ENCODE measurements at regions not wholly inside any gene's neighbourhood (a gene's known extent, or its start where the extent isn't known, plus 50 kb on each side); places are given as distances from the start of the nearest gene placed in this dataset.
A peak's percentile ranks its signal among the peaks of the same experiment; 100 is the strongest.

DNA sequence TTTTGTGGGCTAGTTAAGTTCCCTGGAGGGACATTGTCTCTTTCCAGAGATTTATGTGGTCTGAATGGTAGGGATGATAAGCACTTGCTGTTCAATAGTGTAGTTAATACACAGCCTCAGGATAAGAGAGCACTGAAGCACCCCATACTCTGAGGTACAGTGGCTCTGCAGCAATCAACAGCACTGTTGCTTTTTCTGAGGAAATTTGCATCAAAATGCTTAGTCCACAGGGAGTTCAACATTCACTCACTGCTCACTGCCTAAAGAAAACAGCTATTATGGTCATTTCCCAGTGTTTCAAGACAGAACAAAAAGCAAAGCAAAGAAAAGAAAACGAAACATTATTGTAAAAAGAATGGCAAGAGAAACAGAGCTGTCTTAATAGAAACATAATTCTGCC is 441.9 kb downstream of the PLOD2 start:
- intact Hi-C loops (cut with micrococcal nuclease): no loop called here
- no peaks in the 10 kb centered on the region for H3K27me3 Mint-ChIP-seq
- H3K36me3 Mint-ChIP-seq: no peaks in the 10 kb centered on the region
- no peak overlapping the region for H3K4me3 Mint-ChIP-seq
- H3K27ac Mint-ChIP-seq: no peak overlapping the region
- DNase-seq: no peak
- CTCF ChIA-PET: no interaction called here
- POLR2A ChIA-PET: no interaction called here
- peaks cover 4% of the 10 kb centered on the region for H3K9me3 Mint-ChIP-seq
- H3K4me1 Mint-ChIP-seq (ENCODE audit: low read depth): no peaks in the 10 kb centered on the region

DNA sequence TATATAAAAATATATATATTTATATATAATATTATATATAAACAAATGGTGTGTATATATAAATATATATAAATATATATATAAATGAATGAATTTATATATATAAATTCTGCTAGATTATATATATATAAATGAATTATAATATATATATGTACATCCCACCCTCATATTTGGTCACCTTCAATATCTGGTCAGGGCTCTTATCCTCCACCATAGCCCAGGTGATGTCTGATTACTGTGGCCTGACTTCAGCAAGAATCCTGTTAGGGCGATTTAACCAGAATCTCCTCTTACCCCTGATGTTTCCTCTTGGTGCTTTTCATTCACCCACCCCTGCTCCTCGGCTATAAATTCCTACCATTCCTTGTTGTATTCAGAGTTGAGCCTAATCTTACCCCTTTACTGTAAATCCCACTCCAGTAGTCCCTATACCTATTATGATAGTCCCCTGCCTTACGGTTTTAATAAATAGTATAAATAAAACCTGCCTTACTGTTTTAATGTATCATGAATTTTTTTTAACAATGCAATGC is 439.6 kb downstream of the PLOD2 start:
- Mint-ChIP-seq H3K9me3 (peaks cover 6% of the 10 kb centered on the region), H3K36me3 (no peaks in the 10 kb centered on the region), H3K4me3 (no peak overlapping the region), H3K27me3 (no peaks in the 10 kb centered on the region), H3K4me1 (ENCODE audit: low read depth) (no peaks in the 10 kb centered on the region), H3K27ac (no peak overlapping the region)
- POLR2A ChIA-PET: no interaction called here
- intact Hi-C loops (cut with micrococcal nuclease): no loop called here
- CTCF ChIA-PET: interaction anchor here (0.6 kb wide), 1 partner anchor 144 kb away, joined by 3 read pairs; no protein-coding TSS in a partner anchor
- no peak for DNase-seq

DNA sequence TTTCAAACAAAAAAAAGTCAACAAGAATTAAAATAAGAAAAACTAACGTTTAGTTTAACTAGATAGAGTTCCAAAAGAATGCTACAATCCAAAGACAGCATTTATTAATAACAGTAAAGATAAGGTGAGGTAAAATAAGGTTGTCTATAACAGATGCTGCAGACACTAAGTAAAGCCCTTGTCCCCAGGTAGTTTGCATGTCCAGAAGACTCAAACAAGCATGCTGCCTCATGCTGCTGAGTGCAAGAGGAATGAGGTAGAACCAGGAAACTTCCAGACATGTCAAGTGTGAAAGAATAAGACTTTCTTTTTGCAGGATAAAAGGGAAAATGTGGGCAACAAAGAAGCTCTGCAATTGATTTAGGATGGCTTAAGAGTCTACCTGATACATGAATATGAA is 439.2 kb downstream of the PLOD2 start:
- ChIA-PET CTCF (interaction anchor here (0.6 kb wide), 1 partner anchor 145 kb away, joined by 3 read pairs; no protein-coding TSS in a partner anchor), POLR2A (no interaction called here)
- no peak overlapping the region for H3K27ac Mint-ChIP-seq
- no peaks in the 10 kb centered on the region for H3K4me1 Mint-ChIP-seq (ENCODE audit: low read depth)
- H3K4me3 Mint-ChIP-seq: no peak overlapping the region
- no peaks in the 10 kb centered on the region for H3K36me3 Mint-ChIP-seq
- DNase-seq: no peak
- intact Hi-C loops (cut with micrococcal nuclease): no loop called here
- peaks cover 6% of the 10 kb centered on the region for H3K9me3 Mint-ChIP-seq
- no peaks in the 10 kb centered on the region for H3K27me3 Mint-ChIP-seq

DNA sequence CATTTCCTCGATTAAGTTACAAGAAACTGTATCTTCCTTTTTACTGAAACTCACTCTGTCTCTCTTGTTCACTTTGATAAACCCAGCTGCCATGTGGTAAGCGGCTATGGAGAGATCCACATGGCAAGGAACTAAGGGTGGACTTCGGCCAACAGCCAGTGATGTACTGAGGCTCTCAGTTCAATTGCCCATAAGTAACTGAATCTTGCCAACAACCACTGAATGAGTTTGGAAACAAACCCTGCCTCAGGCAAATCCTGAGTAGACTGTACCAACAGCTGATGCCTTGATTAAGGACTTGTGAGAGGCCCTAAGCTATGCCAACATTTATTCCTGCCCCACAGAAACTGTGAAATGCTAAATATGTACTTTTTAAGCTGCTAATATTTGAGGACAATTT is 433.5 kb downstream of the PLOD2 start:
- intact Hi-C loops (cut with micrococcal nuclease): no loop called here
- peaks cover 6% of the 10 kb centered on the region for H3K9me3 Mint-ChIP-seq
- no peak overlapping the region for H3K4me3 Mint-ChIP-seq
- POLR2A ChIA-PET: no interaction called here
- H3K27me3 Mint-ChIP-seq: no peaks in the 10 kb centered on the region
- no peak for DNase-seq
- CTCF ChIA-PET: no interaction called here
- no peaks in the 10 kb centered on the region for H3K36me3 Mint-ChIP-seq
- no peaks in the 10 kb centered on the region for H3K4me1 Mint-ChIP-seq (ENCODE audit: low read depth)
- H3K27ac Mint-ChIP-seq: no peak overlapping the region

DNA sequence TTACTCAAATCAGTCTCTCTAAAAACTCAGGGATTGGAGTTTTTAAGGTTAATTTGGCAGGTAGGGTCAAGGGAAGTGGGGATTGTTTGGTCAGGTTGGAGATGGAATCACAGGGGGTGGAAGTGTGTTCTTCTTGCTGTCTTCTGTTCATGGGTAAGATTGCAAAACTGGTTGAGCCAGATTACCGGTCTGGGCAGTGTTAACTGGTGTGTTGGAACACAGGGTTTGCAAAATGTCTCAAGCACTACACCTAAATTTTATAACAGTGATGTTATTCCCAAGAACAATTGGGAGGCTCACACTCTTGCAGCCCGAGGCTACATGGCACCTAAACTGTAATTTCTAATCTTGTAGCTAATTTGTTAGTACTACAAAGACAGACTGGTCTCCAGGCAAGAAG is 425.4 kb downstream of the PLOD2 start:
- intact Hi-C loops (cut with micrococcal nuclease): no loop called here
- Mint-ChIP-seq H3K36me3 (no peaks in the 10 kb centered on the region), H3K9me3 (peaks cover 2% of the 10 kb centered on the region), H3K27me3 (no peaks in the 10 kb centered on the region), H3K4me1 (ENCODE audit: low read depth) (no peaks in the 10 kb centered on the region), H3K27ac (no peak overlapping the region), H3K4me3 (no peak overlapping the region)
- ChIA-PET CTCF (no interaction called here), POLR2A (no interaction called here)
- no peak for DNase-seq

DNA sequence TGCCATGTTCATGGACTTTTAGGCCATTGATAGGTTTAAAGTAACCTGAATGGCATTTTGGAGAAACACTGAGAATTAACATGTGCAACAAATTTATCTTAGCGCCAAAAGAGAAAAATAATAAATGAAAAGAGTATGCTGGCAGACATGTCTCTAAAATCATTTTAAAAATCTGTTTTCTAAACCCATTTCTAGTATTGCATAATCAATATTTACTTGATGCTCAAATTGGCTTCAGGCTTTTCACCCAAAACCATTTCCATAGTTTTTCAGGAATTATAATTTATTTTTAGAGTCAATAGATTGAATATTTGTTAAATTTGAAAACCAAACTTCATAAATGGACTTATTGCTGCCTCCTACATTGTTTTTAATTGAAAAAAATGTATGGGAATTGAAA is 423.0 kb downstream of the PLOD2 start:
- Mint-ChIP-seq H3K4me3 (no peak overlapping the region), H3K27me3 (no peaks in the 10 kb centered on the region), H3K27ac (no peak overlapping the region), H3K9me3 (peaks cover 2% of the 10 kb centered on the region), H3K36me3 (no peaks in the 10 kb centered on the region), H3K4me1 (ENCODE audit: low read depth) (no peaks in the 10 kb centered on the region)
- POLR2A ChIA-PET: no interaction called here
- intact Hi-C loops (cut with micrococcal nuclease): no loop called here
- no peak for DNase-seq
- CTCF ChIA-PET: no interaction called here

DNA sequence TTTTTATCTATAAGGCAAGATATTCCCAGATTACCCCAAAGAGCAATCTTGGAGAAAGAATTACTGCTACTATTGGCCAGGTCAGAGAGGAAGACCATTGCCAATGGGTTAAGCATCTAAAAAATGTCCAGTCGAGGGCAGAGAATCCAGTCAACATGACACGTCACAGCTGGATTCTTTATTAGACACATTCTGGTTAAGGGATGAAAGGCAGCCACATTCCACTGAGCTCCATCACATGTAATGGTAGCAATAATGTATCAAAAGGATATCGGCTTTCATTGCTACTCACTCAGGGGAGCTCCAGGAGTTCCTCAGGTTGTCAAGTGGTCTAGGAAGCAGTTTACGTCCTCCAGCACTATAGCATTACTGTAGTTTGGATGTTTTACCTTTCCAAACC is 421.1 kb downstream of the PLOD2 start:
- Mint-ChIP-seq H3K27ac (no peak overlapping the region), H3K9me3 (peaks cover 2% of the 10 kb centered on the region), H3K4me1 (ENCODE audit: low read depth) (no peaks in the 10 kb centered on the region), H3K27me3 (no peaks in the 10 kb centered on the region), H3K36me3 (no peaks in the 10 kb centered on the region), H3K4me3 (no peak overlapping the region)
- no peak for DNase-seq
- intact Hi-C loops (cut with micrococcal nuclease): no loop called here
- POLR2A ChIA-PET: no interaction called here
- CTCF ChIA-PET: no interaction called here

DNA sequence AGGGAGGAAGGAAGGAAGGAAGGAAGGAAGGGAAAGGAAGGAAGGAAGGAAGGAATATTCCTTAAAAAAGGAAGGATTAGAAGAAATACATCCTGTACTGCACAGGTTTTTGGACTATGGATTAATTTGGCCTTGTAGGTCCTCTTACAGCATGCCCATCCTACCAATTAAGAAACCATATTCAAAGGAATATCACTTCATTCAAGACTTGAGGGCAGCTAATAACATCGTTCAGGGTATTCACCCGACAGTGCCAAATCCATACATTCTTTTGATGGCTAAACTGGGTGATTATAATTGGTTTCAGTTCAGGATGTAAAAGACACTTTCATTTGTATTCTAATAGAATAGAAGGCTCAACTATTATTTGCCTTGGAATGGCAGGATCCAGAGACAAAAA is 410.3 kb downstream of the PLOD2 start:
- intact Hi-C loops (cut with micrococcal nuclease): no loop called here
- H3K9me3 Mint-ChIP-seq: no peaks in the 10 kb centered on the region
- ChIA-PET CTCF (no interaction called here), POLR2A (no interaction called here)
- H3K27ac Mint-ChIP-seq: no peak overlapping the region
- H3K4me1 Mint-ChIP-seq (ENCODE audit: low read depth): no peaks in the 10 kb centered on the region
- no peaks in the 10 kb centered on the region for H3K27me3 Mint-ChIP-seq
- DNase-seq: no peak
- no peak overlapping the region for H3K4me3 Mint-ChIP-seq
- H3K36me3 Mint-ChIP-seq: no peaks in the 10 kb centered on the region

DNA sequence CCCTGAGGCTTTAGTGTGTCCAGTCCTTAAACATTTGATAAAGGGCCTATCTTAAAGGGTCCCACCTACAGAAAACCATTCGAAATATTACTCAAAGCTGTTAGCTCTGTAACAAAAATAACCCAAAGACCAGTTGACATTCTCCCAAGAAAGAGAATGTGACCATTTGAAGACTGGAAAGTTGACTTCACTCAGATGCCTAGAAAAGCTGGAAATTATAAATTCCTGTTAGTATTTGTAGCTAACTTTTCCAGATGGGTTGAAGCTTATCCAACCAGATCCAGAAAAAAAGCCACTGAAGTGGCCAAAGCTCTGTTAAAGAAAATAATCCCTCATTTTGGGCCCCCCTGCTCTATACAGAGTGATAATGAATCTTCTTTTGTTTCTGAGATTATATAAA is 408.4 kb downstream of the PLOD2 start:
- Mint-ChIP-seq H3K27ac (no peak overlapping the region), H3K27me3 (no peaks in the 10 kb centered on the region), H3K36me3 (no peaks in the 10 kb centered on the region), H3K9me3 (no peaks in the 10 kb centered on the region), H3K4me3 (no peak overlapping the region), H3K4me1 (ENCODE audit: low read depth) (no peaks in the 10 kb centered on the region)
- intact Hi-C loops (cut with micrococcal nuclease): no loop called here
- CTCF ChIA-PET: no interaction called here
- POLR2A ChIA-PET: no interaction called here
- no peak for DNase-seq

DNA sequence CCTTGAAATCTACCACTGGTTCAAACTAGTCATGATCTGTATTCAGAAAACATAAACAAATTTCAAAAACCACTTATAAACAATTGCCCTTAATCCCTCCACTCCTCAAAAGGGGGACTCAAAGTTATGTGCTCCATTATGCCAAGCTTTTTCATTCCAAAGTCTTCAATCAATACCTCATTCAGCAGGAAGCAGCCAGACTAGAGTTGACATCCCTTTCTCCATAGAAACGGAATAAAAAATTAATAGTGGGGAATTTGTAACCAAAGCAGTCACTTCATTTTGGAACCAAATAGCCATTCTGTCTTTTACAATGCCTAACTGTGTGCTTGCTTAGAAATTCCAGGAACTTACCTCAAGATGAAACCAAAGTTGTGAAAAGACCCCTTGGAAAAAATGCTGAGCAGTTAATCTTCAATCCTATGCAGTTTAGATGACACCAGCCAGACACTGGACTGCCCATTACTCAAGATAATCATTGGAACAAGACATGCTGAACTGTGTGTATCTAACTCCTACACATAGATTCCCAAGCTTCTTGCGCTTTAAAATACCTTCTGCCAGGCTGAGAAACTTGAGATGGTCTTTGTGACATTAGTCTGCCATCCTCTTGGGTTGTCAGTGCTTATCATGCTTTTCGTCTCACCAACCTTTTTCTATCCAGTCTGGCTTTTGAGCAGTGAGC is 406.2 kb downstream of the PLOD2 start:
- H3K4me3 Mint-ChIP-seq: no peak overlapping the region
- POLR2A ChIA-PET: no interaction called here

DNA sequence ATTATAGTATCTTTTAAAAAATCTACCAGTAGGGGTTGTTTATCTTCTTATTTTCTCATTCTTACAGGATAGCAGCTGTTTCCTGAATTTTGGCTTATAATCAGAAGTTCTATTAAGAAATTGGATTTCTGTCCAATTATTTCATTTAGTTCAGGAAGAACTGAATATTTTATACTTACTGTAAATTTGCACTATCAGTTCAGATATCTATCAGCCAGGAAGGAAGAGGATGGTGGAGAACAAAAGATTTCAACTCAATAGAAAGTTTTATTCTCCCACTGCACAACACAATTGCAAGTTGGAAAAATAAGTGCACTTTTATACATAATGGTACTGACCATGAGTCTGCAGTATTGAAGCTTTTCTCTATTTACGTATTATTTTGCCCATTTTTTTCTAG is 400.9 kb downstream of the PLOD2 start:
- intact Hi-C loops (cut with micrococcal nuclease): no loop called here
- H3K36me3 Mint-ChIP-seq: no peaks in the 10 kb centered on the region
- no peak for DNase-seq
- H3K27me3 Mint-ChIP-seq: no peaks in the 10 kb centered on the region
- no peaks in the 10 kb centered on the region for H3K4me1 Mint-ChIP-seq (ENCODE audit: low read depth)
- no peak overlapping the region for H3K27ac Mint-ChIP-seq
- no peak overlapping the region for H3K4me3 Mint-ChIP-seq
- ChIA-PET CTCF (no interaction called here), POLR2A (no interaction called here)
- no peaks in the 10 kb centered on the region for H3K9me3 Mint-ChIP-seq

More for the DNA sequence above, 406.2 kb downstream of the PLOD2 start:
- no peaks in the 10 kb centered on the region for H3K36me3 Mint-ChIP-seq
- H3K4me1 Mint-ChIP-seq (ENCODE audit: low read depth): no peaks in the 10 kb centered on the region
- CTCF ChIA-PET: no interaction called here
- H3K27ac Mint-ChIP-seq: no peak overlapping the region
- no peak for DNase-seq
- intact Hi-C loops (cut with micrococcal nuclease): no loop called here
- H3K27me3 Mint-ChIP-seq: no peaks in the 10 kb centered on the region
- H3K9me3 Mint-ChIP-seq: no peaks in the 10 kb centered on the region

DNA sequence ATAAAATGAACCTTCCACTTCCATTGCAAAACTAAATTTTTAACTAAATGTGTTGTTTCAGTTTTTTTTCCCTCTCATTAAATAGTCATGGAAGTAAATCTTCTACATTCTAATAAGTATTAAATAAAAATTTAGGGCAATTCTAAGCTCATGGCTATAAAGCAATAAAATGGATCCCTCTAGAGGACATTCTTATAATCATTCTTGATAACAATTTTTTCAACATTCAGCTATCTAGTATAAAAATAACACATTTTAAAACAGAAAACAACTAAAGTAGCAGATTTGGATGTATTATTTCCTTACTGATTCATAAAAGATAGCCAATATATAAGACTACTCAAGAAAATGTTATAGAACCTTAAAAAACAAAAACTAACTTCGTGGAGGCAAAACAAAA is 393.1 kb downstream of the PLOD2 start:
- no peaks in the 10 kb centered on the region for H3K36me3 Mint-ChIP-seq
- H3K27me3 Mint-ChIP-seq: no peaks in the 10 kb centered on the region
- H3K27ac Mint-ChIP-seq: no peak overlapping the region
- CTCF ChIA-PET: interaction anchor here (0.7 kb wide), 1 partner anchor 417 kb away, joined by 3 read pairs; no protein-coding TSS in a partner anchor
- POLR2A ChIA-PET: no interaction called here
- intact Hi-C loops (cut with micrococcal nuclease): no loop called here
- H3K4me3 Mint-ChIP-seq: no peak overlapping the region
- no peaks in the 10 kb centered on the region for H3K4me1 Mint-ChIP-seq (ENCODE audit: low read depth)
- H3K9me3 Mint-ChIP-seq: peaks cover 13% of the 10 kb centered on the region
- DNase-seq: no peak

DNA sequence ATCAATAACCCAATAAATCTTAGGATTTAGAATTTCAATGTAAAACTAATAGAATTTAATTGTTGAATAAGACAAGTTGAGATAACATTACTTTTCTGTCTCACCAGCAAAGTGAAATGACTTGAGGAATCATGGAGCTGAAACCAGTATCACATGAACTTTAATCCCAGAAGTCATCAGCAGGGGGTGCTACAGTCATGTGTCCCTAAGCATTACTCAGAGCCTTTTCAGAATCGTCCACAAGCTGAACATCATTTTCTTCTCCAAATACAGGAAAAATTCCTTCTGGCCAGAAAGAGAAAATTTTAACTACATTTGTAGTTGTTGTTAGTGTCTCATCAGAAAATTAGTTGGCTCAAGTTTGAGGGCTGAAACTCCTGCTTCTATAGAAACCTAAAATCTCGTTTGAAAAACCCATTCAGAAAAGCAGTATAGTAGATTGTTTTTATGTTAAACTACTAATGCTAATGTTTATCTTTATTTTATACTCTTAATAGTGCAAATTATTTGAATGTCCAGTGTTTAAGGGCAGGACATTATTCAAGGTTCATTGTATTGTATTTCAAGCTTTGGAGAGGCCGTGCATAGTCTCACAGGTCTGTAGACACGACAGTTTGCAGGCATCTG is 384.1 kb downstream of the PLOD2 start:
- H3K36me3 Mint-ChIP-seq: no peaks in the 10 kb centered on the region
- no peak overlapping the region for H3K4me3 Mint-ChIP-seq
- ChIA-PET POLR2A (no interaction called here), CTCF (interaction anchor here (1.1 kb wide), 1 partner anchor 14 kb away, joined by 6 read pairs; no protein-coding TSS in a partner anchor)
- H3K9me3 Mint-ChIP-seq: peaks cover 2% of the 10 kb centered on the region
- H3K27me3 Mint-ChIP-seq: no peaks in the 10 kb centered on the region
- intact Hi-C loops (cut with micrococcal nuclease): no loop called here
- no peak overlapping the region for H3K27ac Mint-ChIP-seq
- no peaks in the 10 kb centered on the region for H3K4me1 Mint-ChIP-seq (ENCODE audit: low read depth)
- DNase-seq: peak; percentile 10

Data from activated CD4-positive, alpha-beta memory T cell treated with anti-CD3 and anti-CD28 coated beads for 36 hours (primary cell).